ENCODE measurements at regions not wholly inside any gene's neighbourhood (a gene's known extent, or its start where the extent isn't known, plus 50 kb on each side); places are given as distances from the start of the nearest gene placed in this dataset.

DNA sequence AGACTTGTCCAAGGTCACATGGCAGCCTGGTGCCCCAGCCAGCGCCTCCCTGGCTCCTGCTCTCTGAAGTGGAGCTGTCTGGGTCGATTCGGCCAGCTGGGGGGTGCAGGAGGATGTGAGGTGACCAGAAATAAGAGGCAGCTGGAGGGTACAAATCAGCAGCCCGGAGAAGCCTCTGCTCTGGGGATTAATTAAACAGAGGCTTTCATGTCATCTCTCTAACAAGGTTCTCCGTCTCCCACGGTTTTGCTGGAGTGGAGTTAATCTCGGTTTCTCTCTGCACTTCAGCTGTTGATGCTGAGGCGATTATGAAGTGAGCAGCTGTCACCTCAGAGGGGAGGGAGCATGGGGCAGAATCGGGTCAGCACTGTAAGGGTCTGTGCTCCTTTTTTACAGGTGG is 236.8 kb downstream of the TLE3 start:
- BruUV-seq (replicated peaks) = no TSS peak
- Mint-ChIP-seq H3K36me3 (ENCODE audit: insufficient read depth, unreplicated experiment) (no peaks in the 10 kb centered on the region), H3K27me3 (ENCODE audit: insufficient read depth, unreplicated experiment) (peaks cover 14% of the 10 kb centered on the region), H3K27ac (ENCODE audit: low read depth, unreplicated experiment) (no peak overlapping the region), H3K4me3 (ENCODE audit: unreplicated experiment) (no peak overlapping the region), H3K9me3 (ENCODE audit: unreplicated experiment) (no peaks in the 10 kb centered on the region), H3K4me1 (ENCODE audit: insufficient read depth, unreplicated experiment) (no peaks in the 10 kb centered on the region)
- TF ChIP-seq, protein P1, sequence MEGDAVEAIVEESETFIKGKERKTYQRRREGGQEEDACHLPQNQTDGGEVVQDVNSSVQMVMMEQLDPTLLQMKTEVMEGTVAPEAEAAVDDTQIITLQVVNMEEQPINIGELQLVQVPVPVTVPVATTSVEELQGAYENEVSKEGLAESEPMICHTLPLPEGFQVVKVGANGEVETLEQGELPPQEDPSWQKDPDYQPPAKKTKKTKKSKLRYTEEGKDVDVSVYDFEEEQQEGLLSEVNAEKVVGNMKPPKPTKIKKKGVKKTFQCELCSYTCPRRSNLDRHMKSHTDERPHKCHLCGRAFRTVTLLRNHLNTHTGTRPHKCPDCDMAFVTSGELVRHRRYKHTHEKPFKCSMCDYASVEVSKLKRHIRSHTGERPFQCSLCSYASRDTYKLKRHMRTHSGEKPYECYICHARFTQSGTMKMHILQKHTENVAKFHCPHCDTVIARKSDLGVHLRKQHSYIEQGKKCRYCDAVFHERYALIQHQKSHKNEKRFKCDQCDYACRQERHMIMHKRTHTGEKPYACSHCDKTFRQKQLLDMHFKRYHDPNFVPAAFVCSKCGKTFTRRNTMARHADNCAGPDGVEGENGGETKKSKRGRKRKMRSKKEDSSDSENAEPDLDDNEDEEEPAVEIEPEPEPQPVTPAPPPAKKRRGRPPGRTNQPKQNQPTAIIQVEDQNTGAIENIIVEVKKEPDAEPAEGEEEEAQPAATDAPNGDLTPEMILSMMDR (IDR thresholded peaks at IDR 0.05; ENCODE audit: unreplicated experiment) = no peak
- ChIA-PET CTCF (interaction anchor here (0.7 kb wide), 1 partner anchor 1672 kb away, joined by 4 read pairs; no protein-coding TSS in a partner anchor), POLR2A (no interaction called here)
- DNase-seq (ENCODE audit: unreplicated experiment) = no peak
- intact Hi-C loops (cut with micrococcal nuclease) = no loop called here

DNA sequence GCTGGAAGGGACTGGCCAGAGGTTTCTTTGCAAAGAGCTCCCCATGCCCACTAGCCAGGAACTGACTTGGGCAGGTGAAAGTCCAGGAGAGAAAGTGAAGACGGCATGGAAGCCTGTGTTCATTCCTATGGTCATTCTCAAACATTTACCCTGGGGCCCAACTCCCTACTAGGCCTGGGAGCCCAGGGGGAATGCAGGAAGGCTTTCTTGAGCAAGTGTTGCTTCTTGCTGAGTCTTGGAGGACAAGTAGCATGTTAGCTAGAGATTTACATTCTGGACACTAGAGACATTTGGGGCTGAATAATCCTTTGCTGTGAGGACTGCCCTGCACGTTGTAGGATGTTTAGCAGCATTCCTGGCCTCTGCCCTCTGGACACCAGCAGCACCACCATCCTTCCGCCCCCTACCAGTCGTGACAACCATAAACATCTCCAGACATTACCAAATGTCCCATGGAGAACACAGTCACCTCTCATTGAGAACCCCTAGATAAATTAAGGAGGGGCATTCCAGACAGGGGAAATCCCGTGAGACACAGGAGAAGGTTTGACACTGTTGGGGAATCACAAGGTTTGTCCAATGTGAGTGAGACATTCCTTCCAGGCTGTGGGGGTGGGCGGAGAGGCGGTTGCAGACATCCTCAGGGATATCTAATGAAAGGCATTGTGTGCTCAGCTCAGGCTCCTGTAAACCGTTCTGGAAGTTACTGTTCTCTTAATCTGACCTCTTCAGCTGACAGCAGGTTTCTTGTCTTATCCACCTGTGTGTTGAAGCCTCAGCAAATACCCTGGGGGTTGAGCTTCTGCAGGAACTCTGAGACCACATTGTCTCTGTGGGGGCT is 236.2 kb downstream of the TLE3 start:
- Mint-ChIP-seq H3K4me3 (ENCODE audit: unreplicated experiment) (no peak overlapping the region), H3K4me1 (ENCODE audit: insufficient read depth, unreplicated experiment) (no peaks in the 10 kb centered on the region), H3K9me3 (ENCODE audit: unreplicated experiment) (no peaks in the 10 kb centered on the region), H3K27me3 (ENCODE audit: insufficient read depth, unreplicated experiment) (peaks cover 14% of the 10 kb centered on the region), H3K36me3 (ENCODE audit: insufficient read depth, unreplicated experiment) (no peaks in the 10 kb centered on the region), H3K27ac (ENCODE audit: low read depth, unreplicated experiment) (no peak overlapping the region)
- ChIA-PET POLR2A (no interaction called here), CTCF (no interaction called here)
- intact Hi-C loops (cut with micrococcal nuclease) = no loop called here
- TF ChIP-seq, protein P1 (IDR thresholded peaks at IDR 0.05; ENCODE audit: unreplicated experiment) = no peak
- BruUV-seq (replicated peaks) = no TSS peak
- DNase-seq (ENCODE audit: unreplicated experiment) = no peak

DNA sequence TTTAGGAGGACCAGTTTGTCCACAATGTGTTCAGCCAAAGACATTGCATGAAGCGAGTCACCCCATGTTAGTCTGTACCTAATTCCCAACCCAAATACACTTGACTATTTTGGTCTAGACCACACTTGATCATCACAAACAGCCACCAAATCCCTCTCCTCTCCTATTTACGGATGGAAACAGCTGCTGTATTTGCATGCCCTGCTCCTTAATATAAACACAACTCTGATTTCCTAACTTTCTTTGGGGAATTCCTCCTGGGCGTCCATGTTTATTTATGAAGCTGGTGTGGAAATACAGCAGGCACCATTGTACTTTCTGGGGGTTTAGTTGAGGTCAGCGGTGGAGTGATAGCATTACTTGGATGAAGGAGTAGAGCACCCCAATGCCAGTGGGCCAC is 235.2 kb downstream of the TLE3 start:
- H3K36me3 Mint-ChIP-seq (ENCODE audit: insufficient read depth, unreplicated experiment) = no peaks in the 10 kb centered on the region
- TF ChIP-seq, protein P1 (IDR thresholded peaks at IDR 0.05; ENCODE audit: unreplicated experiment) = no peak
- H3K27me3 Mint-ChIP-seq (ENCODE audit: insufficient read depth, unreplicated experiment) = peaks cover 14% of the 10 kb centered on the region

DNA sequence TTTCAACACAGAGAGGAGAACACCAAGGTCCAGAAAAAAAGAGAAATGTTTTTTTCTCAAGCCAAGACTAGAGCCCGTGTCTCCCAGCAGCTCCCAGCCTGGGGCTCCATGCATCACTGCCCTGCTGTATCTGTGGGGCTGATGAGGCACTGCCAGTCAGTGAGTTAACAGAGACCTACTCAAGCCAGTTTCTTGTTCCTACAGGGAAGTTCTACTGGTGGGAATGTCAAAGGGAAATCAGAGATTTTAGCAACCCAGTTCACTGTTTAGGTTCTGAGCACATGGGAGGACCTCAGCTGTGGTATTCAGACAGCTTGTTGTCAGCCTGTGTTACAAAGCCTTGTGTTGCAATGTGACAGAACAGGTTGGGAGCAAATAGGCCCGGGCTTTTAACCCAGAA is 234.3 kb downstream of the TLE3 start:
- ChIA-PET CTCF (no interaction called here), POLR2A (no interaction called here)
- Mint-ChIP-seq H3K4me3 (ENCODE audit: unreplicated experiment) (no peak overlapping the region), H3K4me1 (ENCODE audit: insufficient read depth, unreplicated experiment) (no peaks in the 10 kb centered on the region), H3K36me3 (ENCODE audit: insufficient read depth, unreplicated experiment) (no peaks in the 10 kb centered on the region), H3K27me3 (ENCODE audit: insufficient read depth, unreplicated experiment) (peaks cover 14% of the 10 kb centered on the region), H3K27ac (ENCODE audit: low read depth, unreplicated experiment) (no peak overlapping the region), H3K9me3 (ENCODE audit: unreplicated experiment) (no peaks in the 10 kb centered on the region)
- no TSS peak for BruUV-seq (replicated peaks)
- DNase-seq (ENCODE audit: unreplicated experiment) = no peak
- TF ChIP-seq, protein P1 (IDR thresholded peaks at IDR 0.05; ENCODE audit: unreplicated experiment) = no peak
- intact Hi-C loops (cut with micrococcal nuclease) = no loop called here

More for the DNA sequence above, 235.2 kb downstream of the TLE3 start:
- H3K9me3 Mint-ChIP-seq (ENCODE audit: unreplicated experiment) = no peaks in the 10 kb centered on the region
- no peak overlapping the region for H3K27ac Mint-ChIP-seq (ENCODE audit: low read depth, unreplicated experiment)
- intact Hi-C loops (cut with micrococcal nuclease) = no loop called here
- no TSS peak for BruUV-seq (replicated peaks)
- peak; percentile 7 for DNase-seq (ENCODE audit: unreplicated experiment)
- ChIA-PET CTCF (no interaction called here), POLR2A (no interaction called here)
- no peak overlapping the region for H3K4me3 Mint-ChIP-seq (ENCODE audit: unreplicated experiment)
- H3K4me1 Mint-ChIP-seq (ENCODE audit: insufficient read depth, unreplicated experiment) = no peaks in the 10 kb centered on the region
